Hepatocyte (in vitro differentiated cells): ENCODE measurements at regions not wholly inside any gene's neighbourhood (a gene's known extent, or its start where the extent isn't known, plus 50 kb on each side); places are given as distances from the start of the nearest gene placed in this dataset.

Experiments
- DNase-seq: peaks from one replicate; pipeline ENCODE4 v3.0.0-alpha.2; 2016; ENCODE audit warnings: low spot score
- H2AFZ ChIP-seq: fragments of 200-600 bp; sonication (generic); 2 replicates; pipeline ENCODE4 v1.6.0; 2016; ENCODE audit warnings: antibody characterized with exemption, mild to moderate bottlenecking
- H3K27ac ChIP-seq: fragments of 200-600 bp; sonication (generic); 2 replicates; pipeline ENCODE4 v1.5.1; 2016; ENCODE audit warnings: mild to moderate bottlenecking
- H3K27me3 ChIP-seq: fragments of 200-600 bp; sonication (generic); 2 replicates; pipeline ENCODE4 v1.6.1; 2016
- H3K36me3 ChIP-seq: fragments of 200-600 bp; sonication (generic); replicated peaks from 2 replicates; pipeline ENCODE4 v1.5.1; 2016; ENCODE audit warnings: low read depth; ENCODE audit not compliant: insufficient read depth
- H3K4me1 ChIP-seq: fragments of 200-600 bp; sonication (generic); 2 replicates; pipeline ENCODE4 v1.5.1; 2016; ENCODE audit warnings: mild to moderate bottlenecking, moderate library complexity; ENCODE audit not compliant: insufficient read depth
- H3K4me2 ChIP-seq: fragments of 200-600 bp; sonication (generic); 2 replicates; pipeline ENCODE4 v1.6.0; 2016
- H3K4me3 ChIP-seq: fragments of 200-600 bp; sonication (generic); 2 replicates; pipeline ENCODE4 v1.5.1; 2016; ENCODE audit warnings: mild to moderate bottlenecking
- H3K79me2 ChIP-seq: fragments of 200-600 bp; sonication (generic); 2 replicates; pipeline ENCODE4 v1.6.0; 2017; ENCODE audit warnings: mild to moderate bottlenecking
- H3K9me2 ChIP-seq: fragments of 200-600 bp; sonication (generic); replicated peaks from 2 replicates; pipeline ENCODE4 v1.6.0; 2017; ENCODE audit warnings: mild to moderate bottlenecking; ENCODE audit not compliant: insufficient read depth
- H3K9me3 ChIP-seq: fragments of 200-600 bp; sonication (generic); 2 replicates; pipeline ENCODE4 v1.5.1; 2016; ENCODE audit warnings: low read depth, mild to moderate bottlenecking
- H4K20me1 ChIP-seq: fragments of 200-600 bp; sonication (generic); 2 replicates; pipeline ENCODE4 v1.6.0; 2016; ENCODE audit warnings: mild to moderate bottlenecking; ENCODE audit not compliant: insufficient read depth, poor library complexity, severe bottlenecking
- EZH2 ChIP-seq: fragments of 200-600 bp; sonication (generic); IDR thresholded peaks from 2 replicates; pipeline ENCODE4 v1.6.1; 2016; ENCODE audit warnings: antibody characterized with exemption, mild to moderate bottlenecking, borderline replicate concordance
- EZH2phosphoT487 ChIP-seq: fragments of 200-600 bp; sonication (generic); IDR thresholded peaks from one replicate; pipeline ENCODE4 v1.6.1; 2018; ENCODE audit warnings: antibody characterized with exemption, mild to moderate bottlenecking, low read depth, moderate library complexity; ENCODE audit not compliant: unreplicated experiment, severe bottlenecking
- WGBS: methylation state at CpG from one replicate; pipeline ENCODE4 v1.1.6; 2016; ENCODE audit warnings: low lambda C conversion rate; ENCODE audit errors: missing lambda C conversion rate; 5-methylcytosine and 5-hydroxymethylcytosine counted together
- TF ChIP-seq, protein P1 (sequence below): fragments of 200-600 bp; sonication (generic); IDR thresholded peaks from 2 replicates; pipeline ENCODE4 v1.5.1; 2016; ENCODE audit warnings: antibody characterized with exemption, mild to moderate bottlenecking; ENCODE audit not compliant: poor library complexity

DNA sequence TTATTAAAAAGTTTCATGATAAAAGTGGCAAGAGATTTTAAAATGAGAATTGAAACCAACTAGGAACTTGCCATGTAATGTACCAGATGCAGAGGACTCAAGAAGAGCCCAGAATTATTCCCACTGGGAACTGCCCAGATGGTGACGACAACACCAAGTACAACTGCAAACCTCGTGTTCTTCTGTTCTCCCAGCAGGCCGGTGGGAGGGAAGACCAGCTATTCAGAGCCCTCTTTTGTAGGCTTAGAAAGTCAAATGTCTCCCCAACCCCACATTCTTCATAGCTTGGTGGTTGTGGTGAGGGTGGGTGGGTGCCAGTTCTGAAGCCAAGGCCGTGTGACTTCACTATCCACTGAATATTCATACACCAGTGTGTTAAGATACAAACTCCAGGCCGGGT lies 54.3 kb upstream of the ITGB1 start:
- Histone ChIP-seq H3K9me3 (no peaks in the 10 kb centered on the region), H3K9me2 (no peaks in the 10 kb centered on the region), H3K27me3 (no peaks in the 10 kb centered on the region), H2AFZ (no peak overlapping the region), H3K4me3 (no peak overlapping the region), H3K4me1 (no peaks in the 10 kb centered on the region), H3K79me2 (no peaks in the 10 kb centered on the region), H3K36me3 (no peaks in the 10 kb centered on the region), H3K4me2 (no peak overlapping the region), H3K27ac (no peak overlapping the region), H4K20me1 (no peaks in the 10 kb centered on the region)
- WGBS: 93% methylated on average over 5 of the region's 5 CpGs
- TF ChIP-seq, protein P1, sequence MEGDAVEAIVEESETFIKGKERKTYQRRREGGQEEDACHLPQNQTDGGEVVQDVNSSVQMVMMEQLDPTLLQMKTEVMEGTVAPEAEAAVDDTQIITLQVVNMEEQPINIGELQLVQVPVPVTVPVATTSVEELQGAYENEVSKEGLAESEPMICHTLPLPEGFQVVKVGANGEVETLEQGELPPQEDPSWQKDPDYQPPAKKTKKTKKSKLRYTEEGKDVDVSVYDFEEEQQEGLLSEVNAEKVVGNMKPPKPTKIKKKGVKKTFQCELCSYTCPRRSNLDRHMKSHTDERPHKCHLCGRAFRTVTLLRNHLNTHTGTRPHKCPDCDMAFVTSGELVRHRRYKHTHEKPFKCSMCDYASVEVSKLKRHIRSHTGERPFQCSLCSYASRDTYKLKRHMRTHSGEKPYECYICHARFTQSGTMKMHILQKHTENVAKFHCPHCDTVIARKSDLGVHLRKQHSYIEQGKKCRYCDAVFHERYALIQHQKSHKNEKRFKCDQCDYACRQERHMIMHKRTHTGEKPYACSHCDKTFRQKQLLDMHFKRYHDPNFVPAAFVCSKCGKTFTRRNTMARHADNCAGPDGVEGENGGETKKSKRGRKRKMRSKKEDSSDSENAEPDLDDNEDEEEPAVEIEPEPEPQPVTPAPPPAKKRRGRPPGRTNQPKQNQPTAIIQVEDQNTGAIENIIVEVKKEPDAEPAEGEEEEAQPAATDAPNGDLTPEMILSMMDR: no peak
- TF ChIP-seq EZH2phosphoT487 (no peak), EZH2 (no peak)
- no peak for DNase-seq

GRCh38 chr10:33010132-33011037 lies 52.4 kb upstream of the ITGB1 start:
- TF ChIP-seq EZH2phosphoT487: no peak
- no peak for TF ChIP-seq EZH2
- TF ChIP-seq, protein P1: peak; percentile 51
- Histone ChIP-seq H3K4me1 (no peaks in the 10 kb centered on the region), H3K36me3 (no peaks in the 10 kb centered on the region), H3K4me2 (no peak overlapping the region), H3K27ac (no peak overlapping the region), H3K4me3 (no peak overlapping the region), H2AFZ (no peak overlapping the region), H4K20me1 (no peaks in the 10 kb centered on the region), H3K79me2 (no peaks in the 10 kb centered on the region), H3K9me3 (no peaks in the 10 kb centered on the region), H3K9me2 (no peaks in the 10 kb centered on the region), H3K27me3 (no peaks in the 10 kb centered on the region)
- WGBS: 41% methylated on average over 12 of the region's 12 CpGs
- DNase-seq: peak; percentile 54

- H3K27ac ChIP-seq: no peak overlapping the region
- TF ChIP-seq EZH2: no peak
- no peak for TF ChIP-seq EZH2phosphoT487
- TF ChIP-seq, protein P1: no peak
These were observed 51.5 kb upstream of the ITGB1 start for GRCh38 chr10:33009244-33010131.

More at GRCh38 chr10:33009244-33010131, 51.5 kb upstream of the ITGB1 start:
- Histone ChIP-seq H3K27me3 (no peaks in the 10 kb centered on the region), H3K36me3 (no peaks in the 10 kb centered on the region), H3K9me3 (no peaks in the 10 kb centered on the region), H2AFZ (no peak overlapping the region), H3K79me2 (no peaks in the 10 kb centered on the region), H3K4me1 (peaks cover 4% of the 10 kb centered on the region), H4K20me1 (no peaks in the 10 kb centered on the region), H3K4me2 (peak overlapping the region; percentile 21), H3K9me2 (no peaks in the 10 kb centered on the region), H3K4me3 (no peak overlapping the region)
- 54% methylated on average over 5 of the region's 5 CpGs for WGBS
- DNase-seq: no peak
